H1 (cell line): ENCODE measurements at regions not wholly inside any gene's neighbourhood (a gene's known extent, or its start where the extent isn't known, plus 50 kb on each side); places are given as distances from the start of the nearest gene placed in this dataset.

Experiments used
- CTCF ChIA-PET: fragments of 300-600 bp; sonication (Branson Sonifier 250); formaldehyde crosslinking; loops from one replicate; lab custom pipeline; 2021; ENCODE audit not compliant: partially characterized antibody; lab: Charles Lee
- POLR2A ChIA-PET: fragments of 300-600 bp; sonication (Branson Sonifier 250); formaldehyde crosslinking; loops from one replicate; lab custom pipeline; 2021; ENCODE audit warnings: inconsistent platforms; ENCODE audit not compliant: partially characterized antibody; lab: Charles Lee
- DNase-seq, 2 experiments: peaks; one replicate each; pipeline versions ENCODE4 v3.0.0 to v3.0.0-alpha.2; 2010 to 2022; ENCODE audit warnings: low spot score in 2 of 2, low read depth in 1 of 2, mixed read lengths in 1 of 2
- FAIRE-seq: peaks from 2 replicates; lab custom pipeline; 2011; peaks lifted over from hg19 to GRCh38; lab: Jason Lieb, UNC
- H2AFZ ChIP-seq: 2 replicates; pipeline ENCODE4 v1.8.1; 2012; ENCODE audit warnings: low read length, inconsistent platforms
- H2AK5ac ChIP-seq: 2 replicates; pipeline ENCODE4 v1.6.1; 2013; ENCODE audit warnings: low read depth, low read length
- H2BK120ac ChIP-seq: replicated peaks from 2 replicates; pipeline ENCODE3; 2013; ENCODE audit warnings: low read depth, low read length, inconsistent platforms
- H2BK12ac ChIP-seq: 2 replicates; pipeline ENCODE4 v1.6.1; 2013; ENCODE audit warnings: low read depth, low read length
- H2BK15ac ChIP-seq: 2 replicates; pipeline ENCODE4 v1.6.1; 2013; ENCODE audit warnings: low read length
- H2BK20ac ChIP-seq: 2 replicates; pipeline ENCODE4 v1.6.1; 2013; ENCODE audit warnings: low read length
- H2BK5ac ChIP-seq: 2 replicates; pipeline ENCODE4 v1.6.1; 2013; ENCODE audit warnings: low read depth, low read length
- H3K14ac ChIP-seq: 2 replicates; pipeline ENCODE4 v1.6.1; 2013; ENCODE audit warnings: inconsistent platforms; ENCODE audit not compliant: insufficient read length
- H3K18ac ChIP-seq: 2 replicates; pipeline ENCODE4 v1.6.1; 2013; ENCODE audit warnings: low read length; ENCODE audit errors: extremely low read depth
- H3K23ac ChIP-seq: 2 replicates; pipeline ENCODE4 v1.6.1; 2013; ENCODE audit warnings: inconsistent platforms; ENCODE audit not compliant: insufficient read length
- H3K23me2 ChIP-seq: 2 replicates; pipeline ENCODE4 v1.6.1; 2013; ENCODE audit warnings: low read depth, low read length
- H3K27ac ChIP-seq: 2 replicates; pipeline ENCODE4 v1.6.1; 2011; ENCODE audit warnings: low read depth, low read length, inconsistent platforms
- H3K27me3 ChIP-seq, 4 experiments: replicated peaks in 1 of 4; 1 replicate in 1 of 4; 2 replicates in 3 of 4; pipeline versions ENCODE4 v1.6.1 to v1.8.1; 2011 to 2013; ENCODE audit warnings: low read length in 3 of 4, mild to moderate bottlenecking in 3 of 4, inconsistent platforms in 2 of 4, mixed read lengths in 2 of 4, moderate library complexity in 1 of 4; ENCODE audit not compliant: control insufficient read depth in 3 of 4, insufficient read depth in 3 of 4; ENCODE audit errors: extremely low read depth in 1 of 4
- H3K36me3 ChIP-seq, 4 experiments: 2 replicates each; pipeline versions ENCODE4 v1.6.1 to v1.8.1; 2011 to 2013; ENCODE audit warnings: mild to moderate bottlenecking in 4 of 4, low read length in 3 of 4, moderate library complexity in 2 of 4, control low read depth in 1 of 4, inconsistent platforms in 1 of 4; ENCODE audit not compliant: insufficient read depth in 4 of 4, control insufficient read depth in 2 of 4
- H3K4ac ChIP-seq: replicated peaks from 2 replicates; pipeline ENCODE3; 2013; ENCODE audit warnings: low read length, low read depth, mixed read lengths, inconsistent platforms; ENCODE audit not compliant: insufficient read length
- H3K4me1 ChIP-seq, 4 experiments: replicated peaks in 1 of 4; 1 replicate in 1 of 4; 2 replicates in 3 of 4; pipeline versions ENCODE4 v1.6.1 to v1.8.1; 2011 to 2013; ENCODE audit warnings: low read length in 3 of 4, inconsistent platforms in 2 of 4, mixed read lengths in 1 of 4; ENCODE audit not compliant: insufficient read depth in 4 of 4, control insufficient read depth in 3 of 4
- H3K4me2 ChIP-seq, 2 experiments: 2 replicates each; pipeline versions ENCODE4 v1.6.1 to v1.8.1; 2011 to 2013; ENCODE audit warnings: low read depth in 2 of 2, low read length in 2 of 2, control low read depth in 1 of 2, inconsistent platforms in 1 of 2, mild to moderate bottlenecking in 1 of 2; ENCODE audit not compliant: insufficient read depth in 1 of 2
- H3K4me3 ChIP-seq, 4 experiments: fragments of 200-600, 300-600 bp in 1 of 4; sonication (generic), shearing (Covaris generic), sonication (Bioruptor Twin) in 1 of 4; 2 replicates each; pipeline versions ENCODE4 v1.5.1 to v1.8.1; 2011 to 2016; ENCODE audit warnings: low read length in 4 of 4, low read depth in 3 of 4, control low read depth in 2 of 4, inconsistent platforms in 2 of 4, mild to moderate bottlenecking in 2 of 4, mixed read lengths in 1 of 4, moderate library complexity in 1 of 4; ENCODE audit not compliant: insufficient read depth in 2 of 4; ENCODE audit errors: extremely low read depth in 1 of 4
- H3K56ac ChIP-seq: replicated peaks from 2 replicates; pipeline ENCODE3; 2013; ENCODE audit warnings: low read depth, mild to moderate bottlenecking, mixed read lengths, low read length, inconsistent platforms; ENCODE audit not compliant: insufficient read length
- H3K79me1 ChIP-seq: 2 replicates; pipeline ENCODE4 v1.6.1; 2013; ENCODE audit warnings: low read depth, low read length, control low read depth
- H3K79me2 ChIP-seq, 2 experiments: 2 replicates each; pipeline versions ENCODE4 v1.6.1 to v1.8.1; 2012 to 2013; ENCODE audit warnings: low read length in 2 of 2, mild to moderate bottlenecking in 2 of 2, inconsistent platforms in 1 of 2; ENCODE audit not compliant: insufficient read depth in 2 of 2, control insufficient read depth in 1 of 2
- H3K9ac ChIP-seq, 4 experiments: replicated peaks in 1 of 4; 1 replicate in 1 of 4; 2 replicates in 3 of 4; pipeline versions ENCODE4 v1.6.1 to v1.8.1; 2011 to 2013; ENCODE audit warnings: low read depth in 3 of 4, low read length in 3 of 4, control low read depth in 2 of 4, mild to moderate bottlenecking in 2 of 4, moderate library complexity in 2 of 4, inconsistent platforms in 1 of 4; ENCODE audit errors: extremely low read depth in 1 of 4
- H3K9me3 ChIP-seq, 2 experiments: 2 replicates each; pipeline versions ENCODE4 v1.6.1 to v1.8.1; 2012 to 2013; ENCODE audit warnings: mild to moderate bottlenecking in 2 of 2, moderate library complexity in 2 of 2, control low read depth in 1 of 2, inconsistent platforms in 1 of 2, low read depth in 1 of 2, low read length in 1 of 2, mixed read lengths in 1 of 2; ENCODE audit not compliant: insufficient read depth in 2 of 2
- H4K20me1 ChIP-seq, 2 experiments: replicated peaks in 1 of 2; 2 replicates each; pipeline versions ENCODE3 to v1.8.1; 2011 to 2013; ENCODE audit warnings: inconsistent platforms in 2 of 2, low read length in 2 of 2, mild to moderate bottlenecking in 1 of 2; ENCODE audit not compliant: insufficient read depth in 2 of 2, control insufficient read depth in 1 of 2
- H4K5ac ChIP-seq: 2 replicates; pipeline ENCODE4 v1.6.1; 2013; ENCODE audit warnings: low read length, low read depth, mixed read lengths, inconsistent platforms; ENCODE audit not compliant: insufficient read length
- H4K8ac ChIP-seq: 2 replicates; pipeline ENCODE4 v1.8.0; 2013; ENCODE audit warnings: mild to moderate bottlenecking, moderate library complexity, low read length, inconsistent platforms; ENCODE audit not compliant: insufficient read depth; ENCODE audit errors: extremely low read depth
- H4K91ac ChIP-seq: replicated peaks from 2 replicates; pipeline ENCODE3; 2013; ENCODE audit warnings: low read length, mixed read lengths, inconsistent platforms; ENCODE audit not compliant: insufficient read length
- CTBP2 ChIP-seq: IDR thresholded peaks from 2 replicates; pipeline ENCODE4 v1.7.0; 2011; ENCODE audit warnings: borderline replicate concordance, mild to moderate bottlenecking, moderate library complexity, mixed read lengths, low read length; ENCODE audit not compliant: insufficient read depth, insufficient read length
- HDAC2 ChIP-seq, 2 experiments: fragments of 300-600 bp in 1 of 2; sonication (generic) in 1 of 2; IDR thresholded peaks; 2 replicates each; pipeline ENCODE4 v1.6.1; 2011 to 2012; ENCODE audit warnings: low read depth in 2 of 2, low read length in 2 of 2, mild to moderate bottlenecking in 2 of 2, moderate library complexity in 2 of 2, borderline replicate concordance in 1 of 2, inconsistent platforms in 1 of 2
- KDM4A ChIP-seq: IDR thresholded peaks from one replicate; pipeline ENCODE4 v1.7.1; 2012; ENCODE audit warnings: low read depth, mild to moderate bottlenecking, moderate library complexity, low read length, inconsistent platforms; ENCODE audit not compliant: severe bottlenecking
- RFX5 ChIP-seq: IDR thresholded peaks from 2 replicates; pipeline ENCODE4 v1.6.1; 2011; ENCODE audit warnings: low read depth, low read length, improper control_type of control experiment, borderline replicate concordance
- SP2 ChIP-seq: IDR thresholded peaks from 2 replicates; pipeline ENCODE4 v1.6.1; 2012; ENCODE audit warnings: mild to moderate bottlenecking, low read length, inconsistent platforms
- TF ChIP-seq, protein P1 (sequence below), 3 experiments: IDR thresholded peaks; 1 replicate in 2 of 3; 2 replicates in 1 of 3; pipeline versions ENCODE4 v1.5.1 to v1.6.1; 2011; ENCODE audit warnings: low read length in 3 of 3, mild to moderate bottlenecking in 3 of 3, inconsistent platforms in 2 of 3, low read depth in 1 of 3, moderate library complexity in 1 of 3; ENCODE audit not compliant: insufficient read depth in 1 of 3; ENCODE audit errors: control extremely low read depth in 1 of 3

DNA sequence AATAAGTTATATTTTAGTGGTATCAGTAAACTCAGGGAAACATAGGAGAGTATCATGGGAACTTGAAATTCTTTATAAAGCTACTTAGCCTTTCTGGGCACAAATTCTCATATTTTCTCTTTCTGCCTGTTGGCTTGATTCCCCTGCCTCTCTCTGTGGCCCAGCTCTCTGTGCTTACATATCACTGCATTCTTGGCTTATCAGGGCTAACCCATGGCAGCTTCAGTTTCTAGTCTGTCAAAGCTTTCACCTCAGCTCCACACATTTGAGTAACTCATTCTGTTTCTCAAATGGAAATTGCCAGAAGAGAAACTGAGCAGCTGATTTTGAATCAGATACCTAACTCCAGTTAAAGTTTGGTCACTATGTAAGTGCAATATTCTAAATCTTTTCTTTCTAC is 713.1 kb downstream of the DNAJB9 start:
- Histone ChIP-seq H2BK120ac (no peak overlapping the region), H3K9ac (no peak overlapping the region), H3K4me3 (no peak overlapping the region), H3K79me2 (no peaks in the 10 kb centered on the region), H3K4me2 (no peak overlapping the region), H3K14ac (no peak overlapping the region), H4K5ac (no peak overlapping the region), H2BK5ac (no peak overlapping the region), H3K27me3 (peaks cover 0 to 1% (median 0%) of the 10 kb centered on the region in 4 experiments; a peak in 1 of 7 replicates), H2BK20ac (no peak overlapping the region), H3K4ac (no peak overlapping the region), H3K4me1 (no peaks in the 10 kb centered on the region), H3K56ac (no peak overlapping the region), H3K27ac (no peak overlapping the region), H3K23ac (no peak overlapping the region), H3K36me3 (no peaks in the 10 kb centered on the region), H2AFZ (no peak overlapping the region), H2BK12ac (no peak overlapping the region), H4K91ac (no peak overlapping the region), H3K9me3 (no peaks in the 10 kb centered on the region), H2AK5ac (no peak overlapping the region), H3K79me1 (no peaks in the 10 kb centered on the region), H4K8ac (no peak overlapping the region), H4K20me1 (no peaks in the 10 kb centered on the region), H3K18ac (no peak overlapping the region), H2BK15ac (no peak overlapping the region), H3K23me2 (no peaks in the 10 kb centered on the region)
- CTCF ChIA-PET, result interaction anchor here (1.0 kb wide), 1 partner anchor 14 kb away, joined by 3 read pairs; no protein-coding TSS in a partner anchor
- TF ChIP-seq HDAC2 (IDR thresholded peaks at IDR 0.05; ENCODE audit: borderline replicate concordance in 1 of 2, low read depth in 2 of 2, low read length in 2 of 2) (no peak), SP2 (no peak), KDM4A (no peak), CTBP2 (no peak), RFX5 (no peak)
- TF ChIP-seq, protein P1, sequence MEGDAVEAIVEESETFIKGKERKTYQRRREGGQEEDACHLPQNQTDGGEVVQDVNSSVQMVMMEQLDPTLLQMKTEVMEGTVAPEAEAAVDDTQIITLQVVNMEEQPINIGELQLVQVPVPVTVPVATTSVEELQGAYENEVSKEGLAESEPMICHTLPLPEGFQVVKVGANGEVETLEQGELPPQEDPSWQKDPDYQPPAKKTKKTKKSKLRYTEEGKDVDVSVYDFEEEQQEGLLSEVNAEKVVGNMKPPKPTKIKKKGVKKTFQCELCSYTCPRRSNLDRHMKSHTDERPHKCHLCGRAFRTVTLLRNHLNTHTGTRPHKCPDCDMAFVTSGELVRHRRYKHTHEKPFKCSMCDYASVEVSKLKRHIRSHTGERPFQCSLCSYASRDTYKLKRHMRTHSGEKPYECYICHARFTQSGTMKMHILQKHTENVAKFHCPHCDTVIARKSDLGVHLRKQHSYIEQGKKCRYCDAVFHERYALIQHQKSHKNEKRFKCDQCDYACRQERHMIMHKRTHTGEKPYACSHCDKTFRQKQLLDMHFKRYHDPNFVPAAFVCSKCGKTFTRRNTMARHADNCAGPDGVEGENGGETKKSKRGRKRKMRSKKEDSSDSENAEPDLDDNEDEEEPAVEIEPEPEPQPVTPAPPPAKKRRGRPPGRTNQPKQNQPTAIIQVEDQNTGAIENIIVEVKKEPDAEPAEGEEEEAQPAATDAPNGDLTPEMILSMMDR (IDR thresholded peaks at IDR 0.05; ENCODE audit: control extremely low read depth in 1 of 3, insufficient read depth in 1 of 3, low read depth in 1 of 3, low read length in 3 of 3), result no peak
- POLR2A ChIA-PET, result no interaction called here
- no peak for DNase-seq
- FAIRE-seq, result no peak
